ENCODE measurements at regions not wholly inside any gene's neighbourhood (a gene's known extent, or its start where the extent isn't known, plus 50 kb on each side); places are given as distances from the start of the nearest gene placed in this dataset.

GRCh38 chr4:26028133-26028792, 114.2 kb downstream of the SMIM20 start:
- no peak overlapping the region for H3K4me3 ChIP-seq (ENCODE audit: low read depth, low read length)
- no peak for TF ChIP-seq CTCF (IDR thresholded peaks at IDR 0.05; ENCODE audit: low read depth, low read length)

GRCh38 chr4:26028793-26029567, 115.0 kb downstream of the SMIM20 start:
- TF ChIP-seq CTCF (IDR thresholded peaks at IDR 0.05; ENCODE audit: low read depth, low read length): peak; percentile 63
- H3K4me3 ChIP-seq (ENCODE audit: low read depth, low read length): no peak overlapping the region

GRCh38 chr4:26029568-26030131, 115.6 kb downstream of the SMIM20 start:
- H3K4me3 ChIP-seq (ENCODE audit: low read depth, low read length): no peak overlapping the region
- TF ChIP-seq CTCF (IDR thresholded peaks at IDR 0.05; ENCODE audit: low read depth, low read length): no peak

GRCh38 chr4:26030260-26030667, 116.2 kb downstream of the SMIM20 start:
- no peak for TF ChIP-seq CTCF (IDR thresholded peaks at IDR 0.05; ENCODE audit: low read depth, low read length)
- no peak overlapping the region for H3K4me3 ChIP-seq (ENCODE audit: low read depth, low read length)

GRCh38 chr4:26030780-26031179, 116.8 kb downstream of the SMIM20 start:
- H3K4me3 ChIP-seq (ENCODE audit: low read depth, low read length): no peak overlapping the region
- TF ChIP-seq CTCF (IDR thresholded peaks at IDR 0.05; ENCODE audit: low read depth, low read length): no peak

GRCh38 chr4:26031704-26032103, 117.7 kb downstream of the SMIM20 start:
- no peak for TF ChIP-seq CTCF (IDR thresholded peaks at IDR 0.05; ENCODE audit: low read depth, low read length)
- H3K4me3 ChIP-seq (ENCODE audit: low read depth, low read length): no peak overlapping the region

GRCh38 chr4:26032142-26032541, 118.1 kb downstream of the SMIM20 start:
- H3K4me3 ChIP-seq (ENCODE audit: low read depth, low read length): no peak overlapping the region
- TF ChIP-seq CTCF (IDR thresholded peaks at IDR 0.05; ENCODE audit: low read depth, low read length): no peak

All from WI38 (cell line).